ENCODE measurements at regions not wholly inside any gene's neighbourhood (a gene's known extent, or its start where the extent isn't known, plus 50 kb on each side); places are given as distances from the start of the nearest gene placed in this dataset.

- DNase-seq, result no peak
Measured at GRCh38 chr4:181966104-181966551, 277.1 kb upstream of the TENM3 start.

GRCh38 chr4:181967401-181967800, 275.8 kb upstream of the TENM3 start:
- DNase-seq, result no peak

- DNase-seq, result no peak
Measured at GRCh38 chr4:181968371-181968770, 274.8 kb upstream of the TENM3 start.

DNA sequence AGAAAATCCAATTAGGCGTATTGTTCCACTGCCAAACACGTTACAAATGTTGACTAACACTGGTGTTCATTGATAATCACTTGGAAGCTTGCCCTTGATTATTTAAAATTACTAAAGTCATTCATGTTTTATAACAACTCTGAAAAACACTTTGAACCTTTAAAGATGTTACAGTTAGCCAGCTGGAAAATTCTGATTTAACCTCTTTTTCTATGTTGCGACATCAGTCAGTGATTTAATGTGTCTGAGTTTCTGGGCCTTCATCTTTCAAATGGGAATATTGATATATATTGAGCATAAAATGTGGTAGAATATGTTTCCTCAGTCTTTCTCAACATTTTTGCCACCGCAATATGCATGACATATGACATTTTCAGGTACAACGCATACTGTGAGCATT, 274.1 kb upstream of the TENM3 start:
- DNase-seq, result no peak

GRCh38 chr4:181970366-181970765, 272.8 kb upstream of the TENM3 start:
- no peak for DNase-seq

DNA sequence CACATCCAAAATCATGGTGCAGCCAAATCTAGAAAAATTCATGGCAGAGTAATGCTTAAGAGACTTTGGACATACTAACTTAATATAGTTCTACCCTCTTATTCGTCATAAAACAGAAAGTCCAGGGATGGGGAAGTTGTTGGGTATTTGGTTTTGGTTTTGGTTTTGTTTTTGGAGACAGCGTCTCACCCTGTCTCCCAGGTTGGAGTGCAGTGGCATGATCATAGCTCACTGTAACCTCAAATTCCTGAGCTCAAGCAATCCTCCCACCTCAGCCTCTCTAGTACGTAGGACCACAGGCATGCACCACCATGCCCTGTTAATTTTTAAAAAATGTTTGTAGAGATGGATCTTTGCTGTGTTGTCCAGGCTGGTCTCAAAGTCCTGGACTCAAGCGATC, 271.8 kb upstream of the TENM3 start:
- DNase-seq, result no peak

DNA sequence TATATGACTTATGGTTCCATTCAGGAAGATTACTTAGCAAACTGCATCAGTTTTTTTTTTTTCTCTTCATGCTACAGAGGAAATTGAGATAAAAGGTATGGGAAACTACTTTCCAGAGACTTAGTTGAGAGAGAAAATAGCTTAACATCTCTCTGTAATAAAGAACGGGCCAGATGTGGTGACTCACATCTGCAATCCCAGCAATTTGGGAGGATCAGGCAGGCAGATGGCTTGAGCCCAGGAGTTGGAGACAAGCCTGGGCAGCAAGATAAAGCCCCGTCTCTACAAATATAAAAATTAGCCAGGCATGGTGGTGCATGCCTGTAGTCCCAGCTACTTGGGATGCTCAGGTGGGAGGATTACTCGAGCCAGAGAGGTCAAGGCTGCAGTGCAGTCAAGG, 271.2 kb upstream of the TENM3 start:
- DNase-seq, result no peak

GRCh38 chr4:181976764-181977163, 266.4 kb upstream of the TENM3 start:
- no peak for DNase-seq

- DNase-seq, result no peak
Measured at GRCh38 chr4:181982437-181982836, 260.8 kb upstream of the TENM3 start.

DNA sequence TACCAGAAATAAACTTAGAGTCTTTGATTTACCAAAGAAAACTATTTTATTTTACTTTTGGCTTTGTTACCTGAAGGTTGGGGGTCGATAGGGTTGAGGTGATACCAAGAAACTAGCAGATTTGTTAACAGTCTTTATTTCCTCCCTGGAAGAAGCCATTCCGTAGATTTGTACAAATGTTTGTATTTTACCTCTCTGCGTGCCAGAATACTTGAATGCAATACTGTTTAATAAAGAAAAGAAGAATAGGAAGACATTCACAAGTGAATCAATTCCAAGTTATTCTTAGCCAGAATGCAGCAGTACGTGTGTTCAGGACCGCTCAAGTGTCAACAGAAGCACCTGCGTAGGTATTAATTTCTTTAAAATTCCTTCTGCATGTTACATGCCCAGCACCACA, 260.3 kb upstream of the TENM3 start:
- no peak for DNase-seq

GRCh38 chr4:181987392-181987791, 255.8 kb upstream of the TENM3 start:
- DNase-seq, result no peak

- DNase-seq, result no peak
Measured at GRCh38 chr4:181989071-181989470, 254.1 kb upstream of the TENM3 start.

GRCh38 chr4:181991369-181992108, 251.7 kb upstream of the TENM3 start:
- DNase-seq, result no peak

GRCh38 chr4:181998398-181999295, 244.6 kb upstream of the TENM3 start:
- DNase-seq, result no peak

- DNase-seq, result no peak
Measured at GRCh38 chr4:182000077-182000476, 243.1 kb upstream of the TENM3 start.

GRCh38 chr4:182010876-182011275, 232.3 kb upstream of the TENM3 start:
- no peak for DNase-seq

DNA sequence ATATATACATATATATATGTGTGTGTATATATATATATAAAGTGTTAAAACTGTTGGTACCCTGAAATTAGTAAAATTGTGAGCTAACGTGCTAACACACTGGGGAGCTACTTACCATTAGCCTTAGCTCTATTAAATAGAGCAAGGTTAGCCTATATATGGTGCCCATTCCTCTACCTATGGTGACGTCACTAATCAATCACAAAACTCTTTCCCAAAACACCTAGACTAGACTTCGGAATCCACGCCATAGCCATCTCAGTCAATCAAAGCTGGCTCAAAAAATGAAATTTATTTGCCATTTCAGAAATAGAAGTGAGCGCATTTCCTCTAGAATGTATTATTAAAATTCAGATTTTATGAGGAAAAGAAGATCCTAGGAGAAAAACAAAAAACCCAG, 229.0 kb upstream of the TENM3 start:
- no peak for DNase-seq

- DNase-seq, result no peak
Measured at GRCh38 chr4:182015014-182015413, 228.2 kb upstream of the TENM3 start.

DNA sequence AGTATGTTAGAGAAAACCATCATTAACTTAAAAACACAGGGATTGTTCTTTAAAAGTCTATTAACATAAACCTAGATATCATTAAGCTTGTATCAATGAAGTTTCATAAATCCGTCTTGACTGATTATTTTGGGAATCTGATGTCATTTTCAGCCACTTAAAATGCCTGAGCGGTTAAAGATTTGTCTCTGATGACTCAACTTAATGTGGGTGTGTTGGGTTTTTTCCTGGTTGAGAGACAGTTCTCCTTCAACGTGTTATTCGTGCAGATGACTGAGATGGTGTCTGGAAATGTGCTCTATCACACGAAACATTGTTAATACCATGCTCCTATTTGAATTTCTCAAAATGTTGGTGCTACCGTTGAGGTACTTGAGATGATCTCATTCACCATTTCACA, 227.3 kb upstream of the TENM3 start:
- no peak for DNase-seq

DNA sequence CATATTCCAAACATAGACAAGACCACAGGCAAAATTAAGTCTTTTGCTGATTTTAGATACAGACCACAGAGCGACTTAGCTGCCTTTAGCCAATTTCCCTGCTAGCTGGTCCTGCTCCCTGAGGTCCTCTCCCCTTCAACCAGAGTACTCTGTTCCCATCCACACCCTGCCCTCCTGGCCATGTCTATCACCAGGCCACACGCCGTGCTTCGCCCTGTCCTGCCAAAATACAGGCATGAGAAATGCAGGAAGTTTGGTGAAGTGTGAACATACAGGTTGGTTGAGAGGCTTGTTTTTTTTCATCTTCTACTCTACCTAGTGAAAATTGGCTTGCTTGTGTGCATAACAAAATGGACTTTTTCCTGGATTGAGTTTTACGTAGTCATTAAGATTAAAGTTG, 226.2 kb upstream of the TENM3 start:
- no peak for DNase-seq

GRCh38 chr4:182018691-182019090, 224.5 kb upstream of the TENM3 start:
- DNase-seq, result no peak

GRCh38 chr4:182019148-182019652, 224.0 kb upstream of the TENM3 start:
- DNase-seq, result no peak

DNA sequence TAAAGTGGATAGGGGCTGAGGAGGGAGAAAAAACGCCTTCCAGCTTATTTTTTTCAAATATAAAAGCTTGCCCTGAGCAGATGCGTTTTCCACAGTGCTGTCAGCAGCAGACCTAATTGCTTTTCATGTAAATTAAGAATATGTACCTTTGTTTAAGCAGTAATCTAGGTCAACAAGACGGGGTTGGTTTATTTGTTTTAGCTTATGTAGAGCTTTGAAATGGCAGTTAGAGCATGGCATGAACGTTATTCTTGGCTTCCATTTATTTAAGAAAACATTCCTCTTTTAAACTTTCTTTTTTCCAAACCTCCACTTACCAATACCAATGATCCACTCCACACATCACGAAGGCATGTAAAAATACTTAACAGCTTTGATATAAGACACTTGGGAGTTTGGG, 220.3 kb upstream of the TENM3 start:
- no peak for DNase-seq

DNA sequence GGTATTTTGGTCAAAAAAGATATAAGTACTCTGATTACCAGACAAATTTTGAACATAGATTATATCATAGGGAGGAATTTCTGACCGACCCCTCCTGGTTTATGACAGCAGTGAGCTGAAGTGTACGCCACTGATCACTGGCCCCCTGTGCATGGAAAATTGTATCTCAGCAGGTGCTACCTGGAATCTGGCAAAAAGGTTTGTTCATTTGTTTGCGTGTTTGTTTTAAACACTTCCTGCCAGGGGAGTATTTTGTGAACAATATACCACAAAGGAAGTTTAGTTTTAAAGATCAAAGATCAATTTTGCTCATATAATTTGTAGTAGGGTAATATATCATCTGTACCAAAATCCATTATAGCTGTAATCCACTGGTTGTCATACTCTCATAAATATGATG, 219.7 kb upstream of the TENM3 start:
- no peak for DNase-seq

Data from activated CD4-positive, alpha-beta T cell treated with anti-CD3 and anti-CD28 coated beads, Interleukin-2, amount 50 U/mL, for 48 hours (primary cell).